Astrocyte (in vitro differentiated cells and primary cell): ENCODE measurements at regions not wholly inside any gene's neighbourhood (a gene's known extent, or its start where the extent isn't known, plus 50 kb on each side); places are given as distances from the start of the nearest gene placed in this dataset.

Source experiments
- DNase-seq: peaks from one replicate; pipeline ENCODE4 v3.0.0-alpha.2; 2010; ENCODE audit warnings: low read depth
- FAIRE-seq: peaks from 2 replicates; lab custom pipeline; 2011; peaks lifted over from hg19 to GRCh38; lab: Jason Lieb, UNC
- H2AFZ ChIP-seq: 2 replicates; pipeline ENCODE4 v1.6.0; 2012; ENCODE audit warnings: low read depth, low read length, inconsistent platforms
- H3K27ac ChIP-seq: 2 replicates; pipeline ENCODE4 v1.5.1; 2011; ENCODE audit warnings: low read depth, low read length, inconsistent platforms
- H3K27me3 ChIP-seq: 2 replicates; pipeline ENCODE4 v1.6.0; 2011; ENCODE audit warnings: low read length, inconsistent platforms; ENCODE audit not compliant: insufficient read depth
- H3K36me3 ChIP-seq: 2 replicates; pipeline ENCODE4 v1.5.1; 2011; ENCODE audit warnings: low read length, inconsistent platforms; ENCODE audit not compliant: insufficient read depth
- H3K4me1 ChIP-seq: 2 replicates; pipeline ENCODE4 v1.5.1; 2011; ENCODE audit warnings: low read length, inconsistent platforms; ENCODE audit not compliant: insufficient read depth
- H3K4me2 ChIP-seq: 2 replicates; pipeline ENCODE4 v1.6.0; 2012; ENCODE audit warnings: low read length, inconsistent platforms
- H3K4me3 ChIP-seq: 2 replicates; pipeline ENCODE4 v1.5.1; 2011; ENCODE audit warnings: low read depth, mild to moderate bottlenecking, low read length, inconsistent platforms; ENCODE audit not compliant: insufficient read depth
- H3K79me2 ChIP-seq: 2 replicates; pipeline ENCODE4 v1.6.0; 2012; ENCODE audit warnings: mild to moderate bottlenecking, low read length, inconsistent platforms; ENCODE audit not compliant: insufficient read depth
- H3K9ac ChIP-seq: 2 replicates; pipeline ENCODE4 v1.6.0; 2012; ENCODE audit warnings: mild to moderate bottlenecking, low read length, inconsistent platforms
- H3K9me3 ChIP-seq: 2 replicates; pipeline ENCODE4 v1.5.1; 2012; ENCODE audit warnings: low read depth, mild to moderate bottlenecking, low read length, inconsistent platforms; ENCODE audit not compliant: insufficient read depth
- H4K20me1 ChIP-seq: 2 replicates; pipeline ENCODE4 v1.6.0; 2012; ENCODE audit warnings: low read length, inconsistent platforms; ENCODE audit not compliant: insufficient read depth
- H3K27ac Mint-ChIP-seq: one replicate; pipeline ENCODE4 v1.8.0; 2021; ENCODE audit warnings: mild to moderate bottlenecking, mixed read lengths; ENCODE audit not compliant: unreplicated experiment
- H3K27me3 Mint-ChIP-seq: one replicate; pipeline ENCODE4 v1.8.0; 2021; ENCODE audit warnings: low read depth, mixed read lengths; ENCODE audit not compliant: unreplicated experiment
- H3K36me3 Mint-ChIP-seq: one replicate; pipeline ENCODE4 v1.8.0; 2021; ENCODE audit warnings: low read depth, mixed read lengths; ENCODE audit not compliant: unreplicated experiment
- H3K4me1 Mint-ChIP-seq: one replicate; pipeline ENCODE4 v1.8.0; 2021; ENCODE audit warnings: low read depth, mixed read lengths; ENCODE audit not compliant: unreplicated experiment
- H3K4me3 Mint-ChIP-seq: one replicate; pipeline ENCODE4 v1.8.0; 2021; ENCODE audit warnings: mild to moderate bottlenecking, moderate library complexity, mixed read lengths; ENCODE audit not compliant: unreplicated experiment
- H3K9me3 Mint-ChIP-seq: one replicate; pipeline ENCODE4 v1.8.0; 2021; ENCODE audit warnings: mild to moderate bottlenecking, mixed read lengths; ENCODE audit not compliant: unreplicated experiment
- EZH2 ChIP-seq: IDR thresholded peaks from 2 replicates; pipeline ENCODE4 v1.6.1; 2012; ENCODE audit warnings: mild to moderate bottlenecking, low read length, inconsistent platforms; ENCODE audit not compliant: insufficient read depth
- TF ChIP-seq, protein P1 (sequence below): IDR thresholded peaks from 2 replicates; pipeline ENCODE4 v1.5.1; 2011; ENCODE audit warnings: low read depth, mild to moderate bottlenecking, inconsistent platforms, low read length, moderate library complexity; ENCODE audit not compliant: insufficient read depth

DNA sequence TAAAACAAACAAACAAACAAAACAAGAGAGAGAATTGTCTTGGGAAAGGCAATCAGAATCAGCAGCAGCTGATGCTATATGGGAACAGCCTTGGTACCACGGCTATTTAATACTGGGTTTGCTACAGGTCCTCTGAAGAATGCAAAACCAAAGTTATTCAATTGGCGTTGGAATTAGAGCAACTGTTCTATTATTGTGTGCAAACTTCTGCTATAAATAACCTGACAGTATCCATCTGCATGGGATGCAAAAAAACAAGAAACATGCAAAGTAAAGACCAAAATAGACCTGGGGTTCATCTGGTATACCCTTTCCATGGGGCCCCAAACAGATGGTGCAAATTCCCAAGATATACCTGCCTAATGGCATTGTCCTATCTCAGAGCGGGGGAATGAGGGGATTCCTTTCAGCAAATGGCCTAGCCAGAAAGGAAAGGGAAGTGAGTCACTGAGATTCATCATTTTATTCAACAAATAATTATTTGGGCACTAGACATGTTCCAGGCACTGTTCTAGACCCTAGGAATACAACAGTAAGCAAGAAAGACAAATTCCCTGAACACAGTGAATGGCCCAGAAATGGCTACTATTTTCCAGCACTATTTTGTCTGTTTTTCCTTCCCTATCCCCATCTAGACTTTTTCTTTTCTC lies 268.9 kb downstream of the FBXW7 start:
- Mint-ChIP-seq H3K9me3 (no peaks in the 10 kb centered on the region), H3K36me3 (no peaks in the 10 kb centered on the region), H3K27me3 (peaks cover 12% of the 10 kb centered on the region), H3K4me3 (no peak overlapping the region), H3K4me1 (no peaks in the 10 kb centered on the region), H3K27ac (no peak overlapping the region)
- no peaks in the 10 kb centered on the region for H3K36me3 ChIP-seq
- no peaks in the 10 kb centered on the region for H4K20me1 ChIP-seq
- H3K9me3 ChIP-seq, result no peaks in the 10 kb centered on the region
- no peak overlapping the region for H3K4me3 ChIP-seq
- no peak overlapping the region for H3K9ac ChIP-seq
- peaks cover 14% of the 10 kb centered on the region for H3K4me1 ChIP-seq
- FAIRE-seq, result no peak
- H3K27ac ChIP-seq, result no peak overlapping the region
- H2AFZ ChIP-seq, result no peak overlapping the region
- H3K4me2 ChIP-seq, result no peak overlapping the region
- no peaks in the 10 kb centered on the region for H3K79me2 ChIP-seq
- no peak for TF ChIP-seq EZH2
- TF ChIP-seq, protein P1, sequence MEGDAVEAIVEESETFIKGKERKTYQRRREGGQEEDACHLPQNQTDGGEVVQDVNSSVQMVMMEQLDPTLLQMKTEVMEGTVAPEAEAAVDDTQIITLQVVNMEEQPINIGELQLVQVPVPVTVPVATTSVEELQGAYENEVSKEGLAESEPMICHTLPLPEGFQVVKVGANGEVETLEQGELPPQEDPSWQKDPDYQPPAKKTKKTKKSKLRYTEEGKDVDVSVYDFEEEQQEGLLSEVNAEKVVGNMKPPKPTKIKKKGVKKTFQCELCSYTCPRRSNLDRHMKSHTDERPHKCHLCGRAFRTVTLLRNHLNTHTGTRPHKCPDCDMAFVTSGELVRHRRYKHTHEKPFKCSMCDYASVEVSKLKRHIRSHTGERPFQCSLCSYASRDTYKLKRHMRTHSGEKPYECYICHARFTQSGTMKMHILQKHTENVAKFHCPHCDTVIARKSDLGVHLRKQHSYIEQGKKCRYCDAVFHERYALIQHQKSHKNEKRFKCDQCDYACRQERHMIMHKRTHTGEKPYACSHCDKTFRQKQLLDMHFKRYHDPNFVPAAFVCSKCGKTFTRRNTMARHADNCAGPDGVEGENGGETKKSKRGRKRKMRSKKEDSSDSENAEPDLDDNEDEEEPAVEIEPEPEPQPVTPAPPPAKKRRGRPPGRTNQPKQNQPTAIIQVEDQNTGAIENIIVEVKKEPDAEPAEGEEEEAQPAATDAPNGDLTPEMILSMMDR, result no peak
- no peak for DNase-seq
- peaks cover 2% of the 10 kb centered on the region for H3K27me3 ChIP-seq

DNA sequence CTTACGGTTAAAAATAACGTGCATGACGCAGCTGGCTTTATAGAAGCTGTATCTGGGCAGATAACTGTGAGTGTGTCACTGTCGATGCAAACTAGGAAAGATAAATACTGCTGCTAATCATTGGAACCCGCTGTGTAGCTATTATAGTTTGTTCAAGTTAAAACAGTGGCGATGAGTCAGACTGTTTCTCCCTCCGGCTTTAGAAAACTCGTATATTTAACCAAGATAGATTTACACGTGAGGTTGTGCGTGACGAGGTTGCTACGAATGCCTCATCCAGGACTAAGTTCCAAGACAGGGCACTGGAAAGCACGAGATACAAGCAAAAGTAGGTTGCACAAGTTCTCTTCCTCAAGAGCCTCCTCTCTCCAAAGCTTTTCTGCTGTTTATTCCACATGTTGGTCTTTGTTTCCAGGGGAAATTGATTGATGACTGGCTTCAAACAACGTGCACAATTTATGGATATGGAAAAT lies 270.7 kb downstream of the FBXW7 start:
- Mint-ChIP-seq H3K4me1 (no peaks in the 10 kb centered on the region), H3K36me3 (no peaks in the 10 kb centered on the region), H3K27ac (no peak overlapping the region), H3K4me3 (no peak overlapping the region), H3K27me3 (peaks cover 4% of the 10 kb centered on the region), H3K9me3 (peaks cover 2% of the 10 kb centered on the region)
- Histone ChIP-seq H3K27ac (peak overlapping the region; percentile 20), H4K20me1 (no peaks in the 10 kb centered on the region), H3K4me1 (peaks cover 14% of the 10 kb centered on the region), H3K4me3 (peak overlapping the region; percentile 16), H3K9ac (no peak overlapping the region), H3K9me3 (no peaks in the 10 kb centered on the region), H3K27me3 (no peaks in the 10 kb centered on the region), H3K36me3 (no peaks in the 10 kb centered on the region), H3K4me2 (peak overlapping the region; percentile 61), H3K79me2 (no peaks in the 10 kb centered on the region), H2AFZ (no peak overlapping the region)
- no peak for TF ChIP-seq EZH2
- TF ChIP-seq, protein P1, result no peak
- DNase-seq (peak; percentile 86), FAIRE-seq (no peak)

DNA sequence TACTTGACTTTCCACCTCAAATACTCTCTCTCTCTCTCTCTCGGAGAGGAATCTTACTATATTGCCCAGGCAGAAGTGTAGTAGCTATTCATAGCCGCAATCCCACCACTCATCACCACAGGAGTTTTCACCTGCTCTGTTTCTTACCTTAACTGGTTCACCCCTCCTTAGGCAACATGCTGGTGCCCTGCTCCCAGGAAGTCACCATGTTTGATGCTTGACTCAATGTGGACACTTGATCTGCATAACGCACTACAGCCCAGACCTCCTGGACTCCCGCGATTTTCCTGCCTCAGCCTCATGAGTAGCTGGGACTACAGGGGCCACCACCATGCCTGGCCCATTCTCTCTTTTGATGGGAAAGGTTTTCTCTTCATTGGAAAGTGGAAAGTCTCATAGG lies 271.8 kb downstream of the FBXW7 start:
- no peak for DNase-seq
- Mint-ChIP-seq H3K4me1 (peaks cover 5% of the 10 kb centered on the region), H3K4me3 (no peak overlapping the region), H3K27ac (no peak overlapping the region), H3K9me3 (peaks cover 2% of the 10 kb centered on the region), H3K27me3 (peaks cover 3% of the 10 kb centered on the region), H3K36me3 (no peaks in the 10 kb centered on the region)
- FAIRE-seq, result no peak
- Histone ChIP-seq H3K4me1 (peaks cover 19% of the 10 kb centered on the region), H3K27me3 (no peaks in the 10 kb centered on the region), H3K9me3 (no peaks in the 10 kb centered on the region), H3K36me3 (no peaks in the 10 kb centered on the region), H3K27ac (no peak overlapping the region), H2AFZ (no peak overlapping the region), H4K20me1 (no peaks in the 10 kb centered on the region), H3K79me2 (no peaks in the 10 kb centered on the region), H3K4me3 (no peak overlapping the region), H3K9ac (no peak overlapping the region), H3K4me2 (no peak overlapping the region)
- TF ChIP-seq, protein P1, result no peak
- no peak for TF ChIP-seq EZH2
